ENCODE measurements at regions not wholly inside any gene's neighbourhood (a gene's known extent, or its start where the extent isn't known, plus 50 kb on each side); places are given as distances from the start of the nearest gene placed in this dataset.
"Not testable (repeated sequence)": the region's sequence is repeated elsewhere in the genome, so short reads cannot be mapped to it uniquely, and the experiment has no call there.

- DNase-seq; H3K36me3 ChIP-seq (ENCODE audit: control insufficient read depth in 4 of 4, insufficient read depth in 4 of 4, low read length in 3 of 4); H3K4me3 ChIP-seq (ENCODE audit: control insufficient read depth in 1 of 7, extremely low read depth in 1 of 7, insufficient read depth in 4 of 7, low read depth in 2 of 7, low read length in 6 of 7); CTCF ChIA-PET; H3K27me3 ChIP-seq (replicated peaks in 2 of 5; ENCODE audit: control insufficient read depth in 4 of 5, insufficient read depth in 5 of 5, low read length in 4 of 5); H3K27ac ChIP-seq (ENCODE audit: insufficient read depth in 1 of 2, low read depth in 1 of 2, low read length in 2 of 2, poor library complexity in 1 of 2, severe bottlenecking in 2 of 2); H3K9me3 ChIP-seq (ENCODE audit: control extremely low read depth in 1 of 5, control insufficient read depth in 4 of 5, insufficient read depth in 2 of 5, low read depth in 1 of 5, low read length in 4 of 5); H3K4me1 ChIP-seq (ENCODE audit: control extremely low read depth in 1 of 4, control insufficient read depth in 4 of 4, insufficient read depth in 4 of 4, low read length in 3 of 4); POLR2A ChIA-PET: not testable (repeated sequence)
- 85% methylated on average over 9 of the region's 10 CpGs for WGBS (ENCODE audit: insufficient coverage)
Observed at GRCh38 chr5:51250957-51251356, 132.3 kb upstream of the ISL1 start.

GRCh38 chr5:51271261-51271660 lies 112.0 kb upstream of the ISL1 start:
- WGBS (ENCODE audit: insufficient coverage), result 90% methylated on average over 6 of the region's 6 CpGs
- Histone ChIP-seq H3K27me3 (replicated peaks in 2 of 5; ENCODE audit: control insufficient read depth in 4 of 5, insufficient read depth in 5 of 5, low read length in 4 of 5) (no peaks in the 10 kb centered on the region), H3K4me3 (ENCODE audit: control insufficient read depth in 1 of 7, extremely low read depth in 1 of 7, insufficient read depth in 4 of 7, low read depth in 2 of 7, low read length in 6 of 7) (no peak overlapping the region), H3K9me3 (ENCODE audit: control extremely low read depth in 1 of 5, control insufficient read depth in 4 of 5, insufficient read depth in 2 of 5, low read depth in 1 of 5, low read length in 4 of 5) (no peaks in the 10 kb centered on the region), H3K4me1 (ENCODE audit: control extremely low read depth in 1 of 4, control insufficient read depth in 4 of 4, insufficient read depth in 4 of 4, low read length in 3 of 4) (no peaks in the 10 kb centered on the region), H3K36me3 (ENCODE audit: control insufficient read depth in 4 of 4, insufficient read depth in 4 of 4, low read length in 3 of 4) (no peaks in the 10 kb centered on the region), H3K27ac (ENCODE audit: insufficient read depth in 1 of 2, low read depth in 1 of 2, low read length in 2 of 2, poor library complexity in 1 of 2, severe bottlenecking in 2 of 2) (no peak overlapping the region)
- ChIA-PET CTCF (no interaction called here), POLR2A (no interaction called here)
- DNase-seq, result no peak

GRCh38 chr5:51273021-51273420 lies 110.2 kb upstream of the ISL1 start:
- CTCF ChIA-PET, result no interaction called here
- Histone ChIP-seq H3K27me3 (replicated peaks in 2 of 5; ENCODE audit: control insufficient read depth in 4 of 5, insufficient read depth in 5 of 5, low read length in 4 of 5) (no peaks in the 10 kb centered on the region), H3K4me3 (ENCODE audit: control insufficient read depth in 1 of 7, extremely low read depth in 1 of 7, insufficient read depth in 4 of 7, low read depth in 2 of 7, low read length in 6 of 7) (no peak overlapping the region), H3K9me3 (ENCODE audit: control extremely low read depth in 1 of 5, control insufficient read depth in 4 of 5, insufficient read depth in 2 of 5, low read depth in 1 of 5, low read length in 4 of 5) (no peaks in the 10 kb centered on the region), H3K36me3 (ENCODE audit: control insufficient read depth in 4 of 4, insufficient read depth in 4 of 4, low read length in 3 of 4) (no peaks in the 10 kb centered on the region), H3K4me1 (ENCODE audit: control extremely low read depth in 1 of 4, control insufficient read depth in 4 of 4, insufficient read depth in 4 of 4, low read length in 3 of 4) (no peaks in the 10 kb centered on the region), H3K27ac (ENCODE audit: insufficient read depth in 1 of 2, low read depth in 1 of 2, low read length in 2 of 2, poor library complexity in 1 of 2, severe bottlenecking in 2 of 2) (no peak overlapping the region)
- DNase-seq, result no peak
- POLR2A ChIA-PET, result no interaction called here
- 61% methylated on average over 3 of the region's 3 CpGs for WGBS (ENCODE audit: insufficient coverage)

DNA sequence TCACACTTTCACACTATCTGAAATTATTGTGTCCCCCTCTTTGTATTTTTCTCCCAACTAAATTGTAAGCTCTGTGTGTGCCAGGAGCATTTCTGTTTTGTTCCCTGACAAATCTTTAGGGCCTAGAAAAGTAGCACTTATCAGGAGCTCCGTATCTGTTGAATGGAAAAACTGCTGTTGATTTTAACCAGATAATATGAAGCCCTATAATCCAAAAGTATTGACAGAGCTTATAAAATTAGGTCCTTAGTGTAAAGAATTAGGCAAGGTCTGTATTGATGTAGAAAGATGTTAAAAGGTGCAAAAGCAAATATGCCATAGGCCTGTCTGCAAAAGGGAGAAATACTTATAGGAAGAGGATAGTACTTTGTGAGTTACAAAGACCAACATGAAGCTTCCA lies 109.4 kb upstream of the ISL1 start:
- Histone ChIP-seq H3K4me1 (ENCODE audit: control extremely low read depth in 1 of 4, control insufficient read depth in 4 of 4, insufficient read depth in 4 of 4, low read length in 3 of 4) (no peaks in the 10 kb centered on the region), H3K9me3 (ENCODE audit: control extremely low read depth in 1 of 5, control insufficient read depth in 4 of 5, insufficient read depth in 2 of 5, low read depth in 1 of 5, low read length in 4 of 5) (no peaks in the 10 kb centered on the region), H3K27ac (ENCODE audit: insufficient read depth in 1 of 2, low read depth in 1 of 2, low read length in 2 of 2, poor library complexity in 1 of 2, severe bottlenecking in 2 of 2) (no peak overlapping the region), H3K4me3 (ENCODE audit: control insufficient read depth in 1 of 7, extremely low read depth in 1 of 7, insufficient read depth in 4 of 7, low read depth in 2 of 7, low read length in 6 of 7) (no peak overlapping the region), H3K36me3 (ENCODE audit: control insufficient read depth in 4 of 4, insufficient read depth in 4 of 4, low read length in 3 of 4) (no peaks in the 10 kb centered on the region), H3K27me3 (replicated peaks in 2 of 5; ENCODE audit: control insufficient read depth in 4 of 5, insufficient read depth in 5 of 5, low read length in 4 of 5) (no peaks in the 10 kb centered on the region)
- WGBS (ENCODE audit: insufficient coverage), result no CpG with 5 or more reads among the region's 1 CpG
- no peak for DNase-seq
- ChIA-PET POLR2A (no interaction called here), CTCF (no interaction called here)

- no peaks in the 10 kb centered on the region for H3K27me3 ChIP-seq (replicated peaks in 2 of 5; ENCODE audit: control insufficient read depth in 4 of 5, insufficient read depth in 5 of 5, low read length in 4 of 5)
- no peak overlapping the region for H3K27ac ChIP-seq (ENCODE audit: insufficient read depth in 1 of 2, low read depth in 1 of 2, low read length in 2 of 2, poor library complexity in 1 of 2, severe bottlenecking in 2 of 2)
- POLR2A ChIA-PET, result no interaction called here
- no peaks in the 10 kb centered on the region for H3K9me3 ChIP-seq (ENCODE audit: control extremely low read depth in 1 of 5, control insufficient read depth in 4 of 5, insufficient read depth in 2 of 5, low read depth in 1 of 5, low read length in 4 of 5)
- H3K36me3 ChIP-seq (ENCODE audit: control insufficient read depth in 4 of 4, insufficient read depth in 4 of 4, low read length in 3 of 4), result no peaks in the 10 kb centered on the region
- no peaks in the 10 kb centered on the region for H3K4me1 ChIP-seq (ENCODE audit: control extremely low read depth in 1 of 4, control insufficient read depth in 4 of 4, insufficient read depth in 4 of 4, low read length in 3 of 4)
- 92% methylated on average over 5 of the region's 9 CpGs for WGBS (ENCODE audit: insufficient coverage)
- CTCF ChIA-PET, result no interaction called here
- no peak overlapping the region for H3K4me3 ChIP-seq (ENCODE audit: control insufficient read depth in 1 of 7, extremely low read depth in 1 of 7, insufficient read depth in 4 of 7, low read depth in 2 of 7, low read length in 6 of 7)
- no peak for DNase-seq
Observed at GRCh38 chr5:51275428-51275827, 107.8 kb upstream of the ISL1 start.

- WGBS (ENCODE audit: insufficient coverage), result no CpG with 5 or more reads among the region's 2 CpGs
- Histone ChIP-seq H3K9me3 (ENCODE audit: control extremely low read depth in 1 of 5, control insufficient read depth in 4 of 5, insufficient read depth in 2 of 5, low read depth in 1 of 5, low read length in 4 of 5) (no peaks in the 10 kb centered on the region), H3K27me3 (replicated peaks in 2 of 5; ENCODE audit: control insufficient read depth in 4 of 5, insufficient read depth in 5 of 5, low read length in 4 of 5) (no peaks in the 10 kb centered on the region), H3K36me3 (ENCODE audit: control insufficient read depth in 4 of 4, insufficient read depth in 4 of 4, low read length in 3 of 4) (no peaks in the 10 kb centered on the region), H3K4me1 (ENCODE audit: control extremely low read depth in 1 of 4, control insufficient read depth in 4 of 4, insufficient read depth in 4 of 4, low read length in 3 of 4) (no peaks in the 10 kb centered on the region), H3K27ac (ENCODE audit: insufficient read depth in 1 of 2, low read depth in 1 of 2, low read length in 2 of 2, poor library complexity in 1 of 2, severe bottlenecking in 2 of 2) (no peak overlapping the region), H3K4me3 (ENCODE audit: control insufficient read depth in 1 of 7, extremely low read depth in 1 of 7, insufficient read depth in 4 of 7, low read depth in 2 of 7, low read length in 6 of 7) (no peak overlapping the region)
- CTCF ChIA-PET, result no interaction called here
- DNase-seq, result no peak
- POLR2A ChIA-PET, result no interaction called here
Observed at GRCh38 chr5:51276250-51276649, 107.0 kb upstream of the ISL1 start.

DNA sequence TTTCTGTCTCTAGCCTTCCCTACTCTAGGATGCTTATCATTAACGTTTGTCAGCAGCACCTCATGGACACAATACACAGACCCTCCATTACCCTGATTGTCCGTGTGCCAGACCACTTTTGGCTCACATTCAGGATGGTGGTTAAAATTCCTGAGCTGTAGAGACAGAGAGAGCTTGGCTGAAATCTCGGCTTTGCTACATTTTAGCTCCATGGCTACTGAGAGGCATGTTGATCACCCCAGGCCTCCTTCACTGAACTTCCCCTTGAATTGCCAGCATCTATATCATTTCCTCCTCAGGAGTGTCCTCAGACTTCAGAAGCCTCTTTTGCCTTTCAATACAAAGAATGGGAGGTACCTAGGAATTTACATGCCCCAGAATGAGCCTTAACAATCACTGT lies 104.7 kb upstream of the ISL1 start:
- POLR2A ChIA-PET, result no interaction called here
- CTCF ChIA-PET, result no interaction called here
- Histone ChIP-seq H3K27me3 (replicated peaks in 2 of 5; ENCODE audit: control insufficient read depth in 4 of 5, insufficient read depth in 5 of 5, low read length in 4 of 5) (no peaks in the 10 kb centered on the region), H3K36me3 (ENCODE audit: control insufficient read depth in 4 of 4, insufficient read depth in 4 of 4, low read length in 3 of 4) (no peaks in the 10 kb centered on the region), H3K9me3 (ENCODE audit: control extremely low read depth in 1 of 5, control insufficient read depth in 4 of 5, insufficient read depth in 2 of 5, low read depth in 1 of 5, low read length in 4 of 5) (no peaks in the 10 kb centered on the region), H3K4me1 (ENCODE audit: control extremely low read depth in 1 of 4, control insufficient read depth in 4 of 4, insufficient read depth in 4 of 4, low read length in 3 of 4) (no peaks in the 10 kb centered on the region), H3K27ac (ENCODE audit: insufficient read depth in 1 of 2, low read depth in 1 of 2, low read length in 2 of 2, poor library complexity in 1 of 2, severe bottlenecking in 2 of 2) (no peak overlapping the region), H3K4me3 (ENCODE audit: control insufficient read depth in 1 of 7, extremely low read depth in 1 of 7, insufficient read depth in 4 of 7, low read depth in 2 of 7, low read length in 6 of 7) (no peak overlapping the region)
- DNase-seq, result no peak
- WGBS (ENCODE audit: insufficient coverage), result 54% methylated on average over 3 of the region's 3 CpGs
